Activated B cell treated with CpG ODN at 0.5 μM for 24 hours (primary cell): ENCODE measurements at regions not wholly inside any gene's neighbourhood (a gene's known extent, or its start where the extent isn't known, plus 50 kb on each side); places are given as distances from the start of the nearest gene placed in this dataset.

Experiments
- ATAC-seq: fragments of 200-7000 bp; cut with Tn5 transposase; one replicate; pipeline ENCODE4 v1.10.0; 2021; ENCODE audit warnings: low read depth, mild to moderate bottlenecking, moderate library complexity
- CTCF ChIA-PET: fragments of 350-600 bp; sonication (Branson Sonifier 250); formaldehyde crosslinking; loops from one replicate; lab custom pipeline; 2021; ENCODE audit warnings: antibody characterized with exemption; lab: Charles Lee
- POLR2A ChIA-PET: fragments of 350-600 bp; sonication (Branson Sonifier 250); formaldehyde crosslinking; loops from one replicate; lab custom pipeline; 2021; ENCODE audit warnings: antibody characterized with exemption; lab: Charles Lee
- DNase-seq: peaks from one replicate; pipeline ENCODE4 v3.0.0; 2022
- H3K27ac Mint-ChIP-seq: one replicate; pipeline ENCODE4 v1.8.0; 2020; ENCODE audit warnings: mixed read lengths
- H3K27me3 Mint-ChIP-seq: one replicate; pipeline ENCODE4 v1.8.0; 2021; ENCODE audit warnings: mixed read lengths
- H3K36me3 Mint-ChIP-seq: one replicate; pipeline ENCODE4 v1.8.0; 2021; ENCODE audit warnings: low read depth, mixed read lengths
- H3K4me1 Mint-ChIP-seq: one replicate; pipeline ENCODE4 v1.8.0; 2021; ENCODE audit warnings: mixed read lengths
- H3K4me3 Mint-ChIP-seq: one replicate; pipeline ENCODE4 v1.8.0; 2020; ENCODE audit warnings: mild to moderate bottlenecking, mixed read lengths
- H3K9me3 Mint-ChIP-seq: one replicate; pipeline ENCODE4 v1.8.0; 2020; ENCODE audit warnings: mixed read lengths
- intact Hi-C: fragments of 100-400 bp; cut with micrococcal nuclease; formaldehyde crosslinking; loops from one replicate; pipeline ENCODE4 v1.15.1; 2024
- TF ChIP-seq, protein P1 (sequence below): fragments of 200-600 bp; IDR thresholded peaks from one replicate; pipeline ENCODE4 v1.8.0; 2022; ENCODE audit warnings: antibody characterized with exemption, mild to moderate bottlenecking

DNA sequence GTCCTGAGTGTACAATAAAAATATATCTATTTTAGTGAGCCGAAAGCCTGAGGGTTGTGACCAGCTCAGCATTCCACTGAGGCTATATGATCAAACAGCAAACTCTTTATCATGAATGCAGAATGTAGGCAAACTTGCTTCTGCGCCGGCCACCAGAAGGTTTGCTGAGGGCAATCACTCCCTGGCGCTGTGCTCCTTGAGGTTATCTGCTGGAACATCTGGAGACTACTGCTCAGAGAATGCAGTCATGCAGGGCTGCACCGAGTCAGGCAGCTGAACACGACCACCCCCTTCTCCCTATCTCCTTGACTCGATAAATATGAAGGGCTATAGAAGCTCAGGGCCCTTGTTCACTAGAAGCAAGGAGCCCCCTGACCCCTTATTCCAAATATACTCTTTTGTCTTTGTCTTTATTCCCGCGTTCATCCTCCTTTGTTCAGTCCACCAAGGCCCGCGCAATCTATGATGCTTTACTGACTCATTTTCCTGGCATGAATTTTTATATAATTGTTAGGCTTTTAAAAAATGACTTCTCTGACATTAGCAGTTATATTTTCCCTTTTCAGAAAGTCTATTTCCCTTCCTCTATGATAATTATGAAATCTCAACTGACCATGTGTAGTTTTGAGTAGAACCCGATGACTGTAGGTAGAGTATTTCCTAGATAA, 1089.3 kb downstream of the SLC16A7 start:
- no peak for ATAC-seq
- intact Hi-C loops = no loop called here
- no peak for DNase-seq
- no peaks in the 10 kb centered on the region for H3K36me3 Mint-ChIP-seq
- ChIA-PET POLR2A (no interaction called here), CTCF (no interaction called here)
- no peak overlapping the region for H3K27ac Mint-ChIP-seq
- no peaks in the 10 kb centered on the region for H3K4me1 Mint-ChIP-seq
- peaks cover 5% of the 10 kb centered on the region for H3K9me3 Mint-ChIP-seq
- TF ChIP-seq, protein P1, sequence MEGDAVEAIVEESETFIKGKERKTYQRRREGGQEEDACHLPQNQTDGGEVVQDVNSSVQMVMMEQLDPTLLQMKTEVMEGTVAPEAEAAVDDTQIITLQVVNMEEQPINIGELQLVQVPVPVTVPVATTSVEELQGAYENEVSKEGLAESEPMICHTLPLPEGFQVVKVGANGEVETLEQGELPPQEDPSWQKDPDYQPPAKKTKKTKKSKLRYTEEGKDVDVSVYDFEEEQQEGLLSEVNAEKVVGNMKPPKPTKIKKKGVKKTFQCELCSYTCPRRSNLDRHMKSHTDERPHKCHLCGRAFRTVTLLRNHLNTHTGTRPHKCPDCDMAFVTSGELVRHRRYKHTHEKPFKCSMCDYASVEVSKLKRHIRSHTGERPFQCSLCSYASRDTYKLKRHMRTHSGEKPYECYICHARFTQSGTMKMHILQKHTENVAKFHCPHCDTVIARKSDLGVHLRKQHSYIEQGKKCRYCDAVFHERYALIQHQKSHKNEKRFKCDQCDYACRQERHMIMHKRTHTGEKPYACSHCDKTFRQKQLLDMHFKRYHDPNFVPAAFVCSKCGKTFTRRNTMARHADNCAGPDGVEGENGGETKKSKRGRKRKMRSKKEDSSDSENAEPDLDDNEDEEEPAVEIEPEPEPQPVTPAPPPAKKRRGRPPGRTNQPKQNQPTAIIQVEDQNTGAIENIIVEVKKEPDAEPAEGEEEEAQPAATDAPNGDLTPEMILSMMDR = no peak
- H3K27me3 Mint-ChIP-seq = no peaks in the 10 kb centered on the region
- no peak overlapping the region for H3K4me3 Mint-ChIP-seq

GRCh38 chr12:60689137-60689536, 1093.3 kb downstream of the SLC16A7 start:
- Mint-ChIP-seq H3K4me3 (no peak overlapping the region), H3K9me3 (peaks cover 8% of the 10 kb centered on the region), H3K27me3 (no peaks in the 10 kb centered on the region), H3K36me3 (no peaks in the 10 kb centered on the region), H3K4me1 (no peaks in the 10 kb centered on the region), H3K27ac (no peak overlapping the region)
- intact Hi-C loops = no loop called here
- DNase-seq (no peak), ATAC-seq (no peak)
- CTCF ChIA-PET = no interaction called here
- TF ChIP-seq, protein P1 = no peak
- POLR2A ChIA-PET = no interaction called here

GRCh38 chr12:60693019-60693626, 1097.3 kb downstream of the SLC16A7 start:
- ChIA-PET CTCF (no interaction called here), POLR2A (no interaction called here)
- TF ChIP-seq, protein P1 = no peak
- no peaks in the 10 kb centered on the region for H3K27me3 Mint-ChIP-seq
- no peak for DNase-seq
- no peaks in the 10 kb centered on the region for H3K4me1 Mint-ChIP-seq
- no peak overlapping the region for H3K4me3 Mint-ChIP-seq
- intact Hi-C loops = no loop called here
- no peak overlapping the region for H3K27ac Mint-ChIP-seq
- peaks cover 9% of the 10 kb centered on the region for H3K9me3 Mint-ChIP-seq
- no peaks in the 10 kb centered on the region for H3K36me3 Mint-ChIP-seq
- ATAC-seq = no peak

DNA sequence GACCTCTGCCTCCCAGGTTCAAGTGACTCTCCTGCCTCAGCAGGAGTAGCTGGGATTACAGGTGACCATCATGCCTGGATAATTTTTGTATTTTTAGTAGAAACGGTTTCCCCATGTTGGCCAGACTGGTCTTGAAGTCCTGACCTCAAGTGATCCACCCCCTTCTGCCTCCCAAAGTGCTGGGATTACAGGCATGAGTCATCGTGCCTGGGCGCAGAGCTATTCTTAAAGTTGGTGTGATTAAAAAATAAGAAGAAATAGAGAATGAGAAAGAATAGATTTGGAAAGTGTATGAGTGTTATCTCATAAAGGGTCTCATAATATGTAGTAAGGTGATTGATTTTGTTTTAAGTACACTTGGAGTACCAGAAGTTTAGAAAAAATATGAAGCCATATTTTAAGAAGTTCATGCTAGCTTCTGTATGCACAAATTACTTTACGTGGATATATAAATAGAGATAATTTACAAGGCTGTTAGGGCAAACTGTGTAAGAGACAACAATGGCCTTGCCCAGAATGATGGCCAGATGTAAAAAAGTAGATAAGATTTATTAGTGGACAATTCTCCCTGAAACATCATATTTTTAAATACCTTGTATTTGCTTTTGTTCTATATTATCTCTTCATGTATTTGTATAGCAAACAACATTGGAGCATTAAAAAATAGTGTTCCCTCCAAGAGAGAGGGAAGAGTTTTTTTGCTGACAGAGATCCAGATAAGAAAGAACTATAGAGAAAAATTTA, 1108.5 kb downstream of the SLC16A7 start:
- Mint-ChIP-seq H3K27ac (no peak overlapping the region), H3K4me1 (no peaks in the 10 kb centered on the region), H3K36me3 (no peaks in the 10 kb centered on the region), H3K9me3 (peaks cover 13% of the 10 kb centered on the region), H3K4me3 (no peak overlapping the region), H3K27me3 (no peaks in the 10 kb centered on the region)
- POLR2A ChIA-PET = no interaction called here
- intact Hi-C loops = no loop called here
- ATAC-seq = no peak
- CTCF ChIA-PET = no interaction called here
- TF ChIP-seq, protein P1 = no peak
- DNase-seq = no peak

- no peak overlapping the region for H3K4me3 Mint-ChIP-seq
- POLR2A ChIA-PET = no interaction called here
- ATAC-seq (no peak), DNase-seq (no peak)
- CTCF ChIA-PET = no interaction called here
- intact Hi-C loops = no loop called here
- no peak overlapping the region for H3K27ac Mint-ChIP-seq
- no peaks in the 10 kb centered on the region for H3K36me3 Mint-ChIP-seq
- TF ChIP-seq, protein P1 = no peak
- H3K27me3 Mint-ChIP-seq = no peaks in the 10 kb centered on the region
- H3K9me3 Mint-ChIP-seq = peaks cover 12% of the 10 kb centered on the region
- no peaks in the 10 kb centered on the region for H3K4me1 Mint-ChIP-seq
These were observed 1114.4 kb downstream of the SLC16A7 start for GRCh38 chr12:60710246-60710645.
